ENCODE measurements at regions not wholly inside any gene's neighbourhood (a gene's known extent, or its start where the extent isn't known, plus 50 kb on each side); places are given as distances from the start of the nearest gene placed in this dataset.
A peak's percentile ranks its signal among the peaks of the same experiment; 100 is the strongest.
"Not testable (repeated sequence)": the region's sequence is repeated elsewhere in the genome, so short reads cannot be mapped to it uniquely, and the experiment has no call there.

- no peak for DNase-seq (ENCODE audit: low read depth)
Observed at GRCh38 chr6:4378319-4378996, 243.1 kb upstream of the ECI2 start.

DNA sequence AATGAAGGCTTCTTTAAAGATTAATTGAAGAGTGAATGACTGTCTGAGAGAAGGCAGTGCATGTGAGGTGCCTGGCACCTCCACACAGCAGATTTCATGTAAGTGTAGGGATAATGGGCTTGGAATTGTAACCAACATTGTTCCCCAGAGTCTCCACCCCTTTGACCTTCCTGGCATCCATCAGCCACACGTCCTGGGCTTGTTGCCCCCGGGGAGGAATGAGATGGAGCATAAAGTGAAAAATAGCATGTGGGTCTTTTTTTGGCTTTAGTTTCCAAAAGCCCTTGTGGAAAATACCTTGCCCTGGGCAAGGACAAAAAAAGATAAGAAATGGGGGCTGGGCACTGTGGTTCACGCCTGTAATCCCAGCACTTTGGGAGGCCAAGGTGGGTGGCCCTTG is 242.2 kb upstream of the ECI2 start:
- peak; percentile 88 for DNase-seq (ENCODE audit: low read depth)

DNA sequence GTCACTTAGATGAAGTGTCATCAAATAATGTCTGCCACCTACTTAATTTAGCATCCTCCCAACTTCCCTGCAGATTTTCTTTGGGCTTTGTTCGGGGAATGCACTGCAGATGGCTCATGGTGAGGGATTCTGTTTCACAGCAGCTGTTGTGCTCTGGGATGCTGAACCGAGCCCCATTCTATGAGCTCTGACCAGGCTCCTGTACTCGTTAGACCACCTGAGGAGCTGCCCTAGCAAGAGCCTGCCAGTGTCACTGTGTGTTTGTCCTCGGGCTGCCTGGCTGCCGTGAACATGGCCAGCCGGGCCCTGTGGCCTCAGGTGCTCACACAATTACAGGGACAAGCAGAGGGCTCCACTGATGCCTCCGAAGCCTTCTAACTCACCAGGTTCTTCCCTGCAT is 238.8 kb upstream of the ECI2 start:
- no peak for DNase-seq (ENCODE audit: low read depth)

DNA sequence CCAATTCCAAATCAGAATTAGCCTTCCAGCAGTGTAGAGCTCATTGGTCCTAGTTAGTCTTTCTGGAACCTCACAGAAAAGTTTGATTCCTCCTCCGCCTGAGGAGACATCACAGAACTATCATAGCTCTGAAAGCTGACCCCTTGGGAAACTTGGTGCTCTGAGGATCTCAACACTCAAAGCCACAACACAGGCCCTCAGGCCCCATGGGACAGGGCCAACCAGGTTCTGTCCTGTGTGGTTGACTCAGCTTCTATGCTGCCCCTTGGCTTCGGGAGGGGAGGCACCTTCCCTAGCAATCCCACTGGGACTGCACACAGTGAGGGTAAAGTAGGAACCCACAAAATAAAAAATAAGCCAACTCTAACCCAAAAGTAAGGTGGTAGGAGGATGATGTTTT is 237.5 kb upstream of the ECI2 start:
- peak; percentile 95 for DNase-seq (ENCODE audit: low read depth)

DNA sequence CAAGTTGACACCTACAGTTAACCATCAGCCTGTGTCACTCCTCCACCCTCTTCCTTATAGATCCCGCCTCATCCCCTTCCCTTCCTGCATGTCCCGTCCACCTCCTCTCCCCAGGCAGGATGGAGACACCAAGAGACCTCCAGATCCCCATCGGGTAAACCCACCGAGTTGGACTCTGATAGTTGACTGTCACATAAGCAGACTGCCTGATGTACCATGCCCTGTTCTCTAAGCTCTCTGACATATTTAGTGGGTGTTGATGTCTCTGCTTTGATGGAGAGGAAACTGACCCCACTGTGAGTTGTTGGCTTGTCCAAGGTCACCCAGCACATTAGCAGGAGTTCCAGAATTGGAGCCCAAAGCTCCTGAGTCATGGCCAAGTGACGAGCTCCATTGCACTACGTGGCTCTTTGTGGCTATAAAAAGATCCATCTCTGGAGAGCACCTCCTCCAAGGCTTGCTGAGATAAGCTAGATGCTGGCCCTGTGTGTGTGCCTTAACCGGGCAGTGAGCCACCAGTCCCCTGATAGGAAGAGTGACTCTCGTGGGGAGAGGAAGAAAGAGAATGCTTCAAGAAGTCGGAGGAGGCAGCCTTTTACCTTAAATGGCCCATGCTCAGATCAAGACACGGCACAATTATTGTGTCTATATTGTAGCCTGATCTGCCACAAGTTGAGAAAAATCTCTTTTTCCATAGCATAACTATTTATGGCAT is 236.0 kb upstream of the ECI2 start:
- DNase-seq (ENCODE audit: low read depth) = peak; percentile 98

GRCh38 chr6:4370066-4370465 is 234.7 kb upstream of the ECI2 start:
- peak; percentile 99 for DNase-seq (ENCODE audit: low read depth)

DNA sequence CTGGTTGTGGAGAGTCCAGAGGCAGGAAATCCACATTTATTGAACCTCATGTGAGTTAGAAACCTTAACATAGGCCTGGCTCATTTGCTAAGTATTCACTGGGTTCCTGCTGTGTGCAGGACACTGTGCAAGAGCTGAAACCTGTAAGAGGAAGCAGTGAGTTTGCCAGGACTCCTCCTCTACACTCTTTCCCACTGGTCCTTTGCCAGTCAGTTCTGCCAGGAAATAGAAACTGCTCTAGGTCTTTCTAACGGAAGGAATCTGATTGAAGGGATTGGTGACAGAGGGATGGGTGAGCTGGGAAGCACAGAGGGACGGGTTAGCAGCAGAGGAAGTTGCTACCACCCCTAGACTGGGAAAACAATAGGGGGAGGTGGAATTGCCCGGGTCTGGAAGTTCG is 234.2 kb upstream of the ECI2 start:
- peak; percentile 96 for DNase-seq (ENCODE audit: low read depth)

DNA sequence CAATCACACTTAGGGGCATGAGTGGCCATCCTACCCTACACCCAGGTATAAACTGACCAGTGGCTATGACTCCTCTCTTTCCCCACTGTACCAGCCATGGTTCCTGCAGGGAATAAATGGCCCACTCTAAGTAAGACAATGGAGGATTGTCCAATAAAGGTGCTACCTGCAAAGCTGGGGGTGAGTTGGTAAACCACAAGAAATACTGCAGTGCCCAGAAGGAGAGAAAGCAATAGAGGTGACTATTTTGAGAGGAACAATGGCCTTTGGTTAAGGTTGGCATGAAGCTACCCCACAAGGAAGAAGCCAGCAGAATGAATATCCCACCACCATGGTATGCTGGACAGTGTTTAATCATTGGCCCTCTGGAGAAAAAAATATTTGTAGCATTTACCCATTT is 233.3 kb upstream of the ECI2 start:
- DNase-seq (ENCODE audit: low read depth) = no peak

DNA sequence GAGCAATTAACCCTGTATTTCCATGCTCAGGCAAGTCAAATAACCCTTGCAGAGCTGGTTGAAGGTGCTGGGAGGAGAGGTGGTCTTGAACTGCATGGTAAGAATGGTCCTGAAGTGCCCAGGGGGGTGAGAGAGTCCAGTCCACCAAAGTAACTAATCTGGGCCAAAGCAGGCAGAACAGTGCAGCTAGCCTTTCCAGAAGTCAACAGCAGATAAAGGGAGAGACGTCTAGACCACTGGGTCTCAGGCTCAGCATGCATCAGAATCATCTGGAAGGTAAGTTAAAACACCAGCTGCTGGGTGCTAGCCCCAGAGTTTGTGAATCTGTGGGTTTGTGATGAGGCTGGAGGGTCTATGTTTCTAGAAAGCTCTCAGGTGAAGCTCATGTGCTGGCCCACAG is 232.3 kb upstream of the ECI2 start:
- no peak for DNase-seq (ENCODE audit: low read depth)

DNA sequence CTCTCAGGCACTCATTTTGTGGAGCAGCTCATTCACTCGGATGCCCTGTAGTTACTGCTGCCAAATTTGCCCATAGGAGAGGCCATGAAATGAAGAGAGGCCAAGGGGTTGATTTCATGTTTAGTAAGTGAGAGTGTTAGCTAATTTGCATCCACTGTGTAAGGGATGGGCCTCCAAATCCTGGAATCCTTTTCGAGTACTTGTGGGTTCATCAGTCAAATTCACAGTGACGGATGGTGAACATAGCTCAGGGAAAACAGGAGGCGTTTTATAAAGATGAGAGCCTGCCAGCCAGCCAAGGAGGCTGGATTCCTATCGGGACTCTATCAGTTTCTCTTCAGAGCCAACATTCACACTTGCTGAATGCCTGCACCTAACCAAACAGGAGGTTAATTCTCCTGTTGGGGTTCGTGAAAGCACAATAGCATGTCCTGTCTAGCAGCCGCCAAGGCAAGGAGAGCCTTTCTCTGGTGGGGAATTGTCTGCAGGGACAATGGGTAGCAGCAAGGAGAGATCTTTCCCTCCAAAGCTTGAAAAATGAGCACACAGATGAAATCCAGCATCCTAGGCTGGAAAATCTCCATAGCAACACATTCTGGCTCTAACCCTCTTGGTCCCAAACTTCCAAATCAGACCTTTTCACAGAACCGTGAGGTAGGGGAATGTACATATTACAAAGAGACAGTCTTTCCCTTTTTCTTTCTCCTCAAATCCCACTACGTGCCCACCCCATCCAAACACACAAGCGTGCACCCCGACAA is 231.4 kb upstream of the ECI2 start:
- no peak for DNase-seq (ENCODE audit: low read depth)

DNA sequence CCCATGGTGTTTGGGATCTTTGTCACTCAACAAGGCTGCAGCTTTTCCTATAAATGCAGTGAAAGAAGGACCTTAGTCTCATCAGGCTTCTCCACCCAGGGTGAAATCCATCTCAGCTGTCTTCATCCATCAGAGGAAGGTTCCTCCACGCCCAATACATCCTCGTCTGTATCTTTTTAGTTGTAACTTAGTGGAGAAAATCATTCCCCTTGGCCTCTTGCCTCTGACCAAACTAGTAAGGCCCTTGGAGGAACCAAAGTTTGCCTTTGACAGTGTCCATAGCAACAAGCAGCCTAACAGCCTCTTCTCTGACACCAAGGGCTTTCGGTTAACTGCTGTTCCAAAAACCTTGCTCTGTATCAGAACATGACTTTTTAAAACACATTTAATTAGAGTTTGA is 230.3 kb upstream of the ECI2 start:
- DNase-seq (ENCODE audit: low read depth) = no peak

- no peak for DNase-seq (ENCODE audit: low read depth)
Observed at GRCh38 chr6:4364711-4365110, 229.3 kb upstream of the ECI2 start.

DNA sequence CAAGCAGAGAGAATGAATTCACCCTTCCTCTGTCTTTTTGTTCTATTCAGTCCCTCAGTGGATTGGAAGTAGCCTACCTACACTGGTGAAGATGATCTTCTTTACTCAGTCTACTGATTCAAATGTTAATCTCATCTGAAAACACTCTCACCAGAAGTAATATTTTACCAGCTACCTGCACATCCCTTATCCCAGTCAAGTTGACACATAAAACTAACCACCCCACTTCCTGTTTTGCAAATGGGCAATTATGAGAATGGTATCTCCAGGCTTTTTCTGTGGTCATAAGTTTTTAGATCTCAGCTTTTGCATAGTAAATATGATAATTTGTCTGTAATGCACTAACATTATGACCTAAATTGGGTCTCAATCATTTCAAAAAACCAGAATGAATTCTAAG is 228.8 kb upstream of the ECI2 start:
- no peak for DNase-seq (ENCODE audit: low read depth)

GRCh38 chr6:4363656-4364055 is 228.3 kb upstream of the ECI2 start:
- no peak for DNase-seq (ENCODE audit: low read depth)

DNA sequence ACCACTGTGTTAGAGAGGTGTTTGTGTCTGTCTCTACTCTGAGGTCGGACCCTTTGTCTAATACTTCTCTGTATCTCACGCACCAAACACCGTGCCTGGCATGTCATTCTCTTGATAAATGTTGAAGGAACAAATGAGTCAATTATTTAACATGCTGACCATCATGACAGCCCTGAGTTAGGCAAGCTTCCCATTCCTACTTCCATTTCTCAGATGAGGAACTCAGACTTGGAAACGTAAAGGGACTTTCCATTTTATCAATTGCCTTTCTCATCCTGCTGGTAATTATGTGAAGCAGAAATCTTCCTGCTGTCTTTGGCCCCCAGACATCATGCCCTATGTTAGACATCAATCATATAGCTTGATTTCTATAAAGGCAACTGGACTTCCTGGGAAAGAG is 227.0 kb upstream of the ECI2 start:
- no peak for DNase-seq (ENCODE audit: low read depth)

DNA sequence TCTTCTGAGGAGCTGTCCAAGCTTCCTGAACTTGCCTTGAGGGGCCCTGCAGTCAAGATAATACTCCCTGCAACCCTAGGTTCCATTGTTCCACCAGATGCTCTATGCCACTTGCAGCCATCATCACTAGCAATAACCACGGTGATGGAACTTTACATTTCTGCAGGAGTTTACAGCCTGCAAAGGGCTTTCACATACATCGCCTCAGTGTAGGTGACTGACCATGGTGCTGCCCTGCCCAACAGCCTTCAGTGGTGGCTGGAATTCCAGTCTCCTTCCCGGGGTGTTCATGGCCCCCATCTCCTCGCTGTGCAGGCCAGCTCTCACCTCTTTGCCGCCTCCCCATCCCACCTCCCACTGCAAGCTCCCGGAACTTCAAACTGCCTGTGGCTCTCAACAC is 225.5 kb upstream of the ECI2 start:
- no peak for DNase-seq (ENCODE audit: low read depth)

DNA sequence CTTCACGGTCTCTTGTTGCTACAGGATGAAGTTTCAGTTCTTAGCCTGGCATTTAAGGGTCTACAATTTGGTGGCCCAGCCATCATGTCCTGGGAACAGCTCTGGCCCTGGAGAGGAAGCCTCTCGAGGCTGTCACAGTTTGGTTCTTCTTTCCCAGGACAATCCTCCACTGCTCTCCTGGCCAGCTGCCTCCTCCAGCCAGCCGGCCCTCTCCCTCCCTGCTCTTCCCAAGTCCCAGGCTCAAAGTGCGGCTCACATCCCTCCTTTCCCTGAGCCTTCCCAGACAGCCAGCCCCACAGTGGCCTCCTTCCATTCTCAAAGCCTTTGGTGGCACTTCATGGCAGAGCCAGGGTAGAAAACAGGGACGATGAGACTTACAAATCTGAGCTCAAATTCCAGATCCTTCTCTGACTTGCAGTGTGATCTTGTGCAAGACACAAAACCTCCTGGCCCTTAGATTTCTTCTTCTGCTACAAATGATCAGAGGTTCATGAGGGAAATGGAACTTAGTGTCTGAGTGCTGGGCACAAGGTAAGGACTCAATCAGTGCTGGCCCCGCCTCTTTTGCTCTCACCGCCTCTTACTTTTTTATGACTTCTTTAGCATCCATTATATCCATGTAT is 223.8 kb upstream of the ECI2 start:
- DNase-seq (ENCODE audit: low read depth) = no peak

GRCh38 chr6:4358414-4359107 is 223.2 kb upstream of the ECI2 start:
- DNase-seq (ENCODE audit: low read depth) = peak; percentile 100

GRCh38 chr6:4357660-4358152 is 222.3 kb upstream of the ECI2 start:
- DNase-seq (ENCODE audit: low read depth) = not testable (repeated sequence)

DNA sequence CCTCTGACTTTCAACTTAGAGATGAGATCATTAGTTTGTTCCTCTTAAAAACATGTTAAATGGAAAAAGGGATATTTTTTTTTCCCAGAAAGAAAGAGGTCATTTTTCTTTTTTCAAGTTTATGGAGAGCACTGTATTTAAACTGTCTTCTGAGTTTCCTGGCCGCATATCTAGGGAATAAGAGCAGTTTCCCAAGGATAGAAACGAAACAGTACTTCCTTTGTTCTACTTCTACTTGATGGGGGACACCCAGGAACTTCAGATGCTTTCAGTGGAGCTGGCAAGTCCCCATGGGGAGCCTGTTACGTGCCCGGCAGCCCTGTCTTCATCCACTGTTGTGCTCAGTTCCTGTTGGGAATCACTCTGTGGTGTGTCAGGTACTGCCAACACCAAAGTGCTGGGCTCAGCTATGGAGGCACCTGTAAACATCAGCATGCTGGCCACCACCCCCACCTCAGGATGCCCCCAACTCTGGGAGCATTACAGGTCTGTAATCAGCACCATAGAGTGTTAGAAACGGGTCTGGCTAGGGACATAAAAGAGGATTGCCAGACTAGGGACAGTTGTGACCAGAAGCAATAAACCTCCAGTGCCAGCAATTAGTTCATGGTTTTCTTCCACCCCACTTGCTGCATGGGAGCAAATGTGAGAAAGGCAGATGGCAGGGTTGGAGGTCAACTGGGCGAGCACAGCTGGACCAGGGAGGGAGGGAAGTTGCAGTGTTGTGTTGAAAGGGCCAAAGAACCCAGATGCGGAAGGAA is 221.7 kb upstream of the ECI2 start:
- no peak for DNase-seq (ENCODE audit: low read depth)

GRCh38 chr6:4355241-4355640 is 219.9 kb upstream of the ECI2 start:
- peak; percentile 97 for DNase-seq (ENCODE audit: low read depth)

Measured in M059J (cell line).